Islet precursor cell (in vitro differentiated cells): ENCODE measurements at regions not wholly inside any gene's neighbourhood (a gene's known extent, or its start where the extent isn't known, plus 50 kb on each side); places are given as distances from the start of the nearest gene placed in this dataset.
"Not testable (repeated sequence)": the region's sequence is repeated elsewhere in the genome, so short reads cannot be mapped to it uniquely, and the experiment has no call there.

Source experiments
- DNase-seq: peaks from one replicate; pipeline ENCODE4 v3.0.0-alpha.2; 2018

DNA sequence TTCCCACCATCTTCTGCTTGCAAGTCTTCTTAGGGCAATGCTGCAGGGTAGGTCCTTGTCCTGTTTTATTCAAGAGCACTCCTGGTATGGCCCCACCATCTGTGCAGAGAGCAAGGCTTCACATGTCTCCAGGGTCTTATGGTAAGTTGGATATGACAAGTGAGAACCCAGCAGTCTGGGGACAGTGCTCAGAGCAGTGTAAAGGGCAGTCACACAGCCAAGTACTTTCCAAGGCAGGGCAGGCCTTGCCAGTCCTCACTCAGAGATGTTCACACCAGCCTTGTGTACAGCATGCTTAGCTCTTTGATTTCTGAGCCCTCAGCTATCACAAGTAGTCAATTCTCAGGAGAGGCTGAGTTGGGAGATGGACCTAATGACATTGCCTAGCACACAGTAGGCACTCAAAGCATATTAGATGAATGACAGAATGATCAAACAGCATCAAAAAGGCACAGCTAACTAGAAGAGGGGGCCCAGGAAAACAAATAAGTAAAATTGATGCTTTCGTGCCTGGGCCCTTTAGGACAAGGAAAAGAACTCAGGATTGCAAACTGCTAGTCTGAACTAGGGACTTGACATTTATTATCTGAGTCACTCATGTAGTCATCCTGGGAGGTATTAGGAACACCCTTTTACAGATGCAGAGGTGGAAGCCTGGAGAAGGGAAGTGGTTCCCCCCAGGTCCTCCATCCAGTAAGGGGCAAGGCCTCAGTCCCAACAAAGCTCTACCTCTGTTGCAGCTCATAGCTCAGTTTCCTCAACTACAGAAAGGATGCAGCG lies 86.7 kb upstream of the CTAGE1 start:
- DNase-seq, result no peak

DNA sequence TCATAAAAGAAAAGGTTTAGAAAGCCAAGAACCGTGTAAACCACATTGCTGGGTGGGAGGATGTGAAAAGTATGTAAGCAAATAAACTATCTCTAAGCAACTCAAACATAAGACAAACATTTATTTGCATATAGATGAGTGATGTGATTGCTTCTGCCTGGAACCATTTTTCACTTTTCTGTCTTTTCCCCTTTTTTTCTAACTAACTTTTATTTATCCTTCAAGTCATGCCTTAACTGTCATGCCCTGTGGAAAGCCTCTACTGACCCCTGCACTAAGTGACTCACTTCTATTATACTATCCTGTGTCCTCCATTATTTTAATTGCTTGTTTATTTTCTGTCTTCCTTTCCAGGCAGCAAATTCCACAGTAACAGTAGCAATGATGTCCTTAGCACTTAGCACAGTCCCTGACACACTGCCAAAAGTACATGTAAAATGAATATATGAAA lies 87.5 kb upstream of the CTAGE1 start:
- no peak for DNase-seq

DNA sequence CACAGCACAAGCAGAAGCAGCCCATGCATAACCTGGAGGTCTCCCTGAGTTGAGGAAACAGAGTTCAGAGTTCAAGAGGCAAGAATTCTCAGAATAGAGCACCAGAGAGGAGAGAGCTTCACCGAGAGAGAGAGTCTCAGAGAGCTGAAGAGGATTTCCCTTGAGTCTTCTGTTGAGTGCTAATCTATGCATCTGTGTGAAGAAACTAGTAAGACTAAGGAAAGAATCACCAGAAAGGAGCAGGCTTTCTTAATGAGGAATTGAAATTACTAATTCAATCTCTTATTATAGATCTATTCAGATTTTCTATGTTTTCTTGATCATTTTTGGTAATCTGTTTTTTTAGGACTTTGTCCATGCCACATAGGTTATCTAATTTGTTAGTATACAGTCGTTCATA lies 89.3 kb upstream of the CTAGE1 start:
- DNase-seq, result no peak

DNA sequence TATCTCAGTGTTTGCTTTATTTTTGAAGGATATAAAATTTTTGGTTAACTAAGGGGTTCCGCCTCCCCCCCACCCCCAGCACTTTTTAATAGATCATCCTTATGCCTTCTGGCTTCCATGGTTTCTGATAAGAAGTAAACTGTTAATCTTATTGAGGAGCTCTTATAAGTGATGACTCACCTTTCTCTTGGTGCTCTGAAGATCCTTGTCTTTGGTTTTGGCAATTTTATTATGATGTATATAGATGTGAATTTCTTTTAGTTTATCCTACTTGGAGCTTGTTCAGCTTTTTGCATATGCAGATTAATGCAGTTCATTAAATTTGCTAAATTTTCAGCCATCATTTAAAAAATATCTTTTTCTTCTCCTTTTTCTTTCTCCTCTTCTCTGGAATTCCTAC lies 91.7 kb upstream of the CTAGE1 start:
- DNase-seq, result no peak

DNA sequence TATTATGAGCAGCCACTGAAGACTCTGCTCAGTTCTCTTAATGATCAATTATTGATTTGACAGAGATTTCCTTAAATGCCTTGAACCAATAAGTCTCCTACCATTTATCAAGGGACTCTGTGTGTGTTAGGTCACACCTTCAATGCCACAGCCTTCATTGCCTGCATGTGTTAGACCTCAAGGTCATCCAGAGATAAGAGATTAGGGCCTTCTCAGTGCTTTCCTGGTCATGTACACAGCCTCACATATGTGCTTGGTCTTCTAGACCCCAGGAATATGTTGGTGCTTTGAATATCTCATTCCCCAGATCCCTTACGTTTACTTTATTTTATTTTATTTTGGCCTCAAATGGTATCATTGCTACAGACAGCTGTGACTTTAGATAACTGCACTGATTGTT lies 93.0 kb upstream of the CTAGE1 start:
- DNase-seq, result no peak

DNA sequence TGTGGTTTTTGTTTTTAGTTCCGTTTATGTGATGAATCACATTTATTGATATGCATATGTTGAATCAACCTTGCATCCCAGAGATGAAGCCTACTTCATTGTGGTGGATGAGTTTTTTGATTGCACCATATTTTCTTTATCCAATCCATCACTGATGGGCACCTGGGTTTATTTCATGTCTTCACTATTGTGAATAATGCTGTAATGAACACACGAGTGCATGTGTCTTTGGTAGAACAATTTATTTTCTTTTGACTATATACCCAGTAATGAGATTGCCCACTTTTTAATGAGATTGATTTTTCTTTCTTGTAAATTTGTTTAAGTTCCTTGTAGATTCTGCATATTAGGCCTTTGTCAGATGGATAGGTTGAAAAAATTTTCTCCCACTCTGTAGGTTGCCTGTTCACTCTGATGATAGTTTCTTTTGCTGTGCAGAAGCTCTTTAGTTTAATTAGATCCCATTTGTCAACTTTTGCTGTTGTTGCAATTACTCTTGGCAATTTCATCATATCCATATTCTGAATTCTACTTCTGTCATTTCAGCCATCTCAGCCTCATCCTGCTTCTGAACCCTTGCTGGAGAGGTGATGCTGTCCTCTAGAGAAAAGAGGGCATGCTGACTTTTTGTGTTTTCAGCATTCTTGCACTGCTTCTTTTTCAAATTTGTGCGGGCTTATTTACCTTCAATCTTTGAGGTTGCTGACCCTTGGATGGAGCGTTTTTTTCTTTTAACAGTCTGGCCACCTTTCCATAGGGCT lies 96.2 kb upstream of the CTAGE1 start:
- DNase-seq, result no peak

DNA sequence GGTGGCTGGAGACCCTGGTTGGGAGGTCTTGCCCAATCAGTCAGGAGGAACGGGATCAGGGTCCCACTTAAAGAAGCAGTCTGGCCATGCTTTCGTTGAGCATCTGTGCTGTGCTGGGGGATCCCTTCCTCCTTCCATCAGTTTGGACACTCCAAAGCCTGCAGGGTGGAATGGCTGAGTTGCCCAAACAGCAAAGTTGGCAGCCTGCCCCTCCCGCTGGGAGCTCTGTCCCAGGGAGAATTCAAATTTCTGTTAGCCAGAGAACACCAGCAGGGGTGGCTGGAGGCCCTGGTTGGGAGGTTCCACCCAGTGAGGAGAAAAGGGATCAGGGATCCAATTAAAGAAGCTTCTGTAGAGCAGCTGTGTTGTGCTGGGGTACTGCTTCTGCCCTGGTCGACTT lies 96.9 kb upstream of the CTAGE1 start:
- DNase-seq, result no peak

DNA sequence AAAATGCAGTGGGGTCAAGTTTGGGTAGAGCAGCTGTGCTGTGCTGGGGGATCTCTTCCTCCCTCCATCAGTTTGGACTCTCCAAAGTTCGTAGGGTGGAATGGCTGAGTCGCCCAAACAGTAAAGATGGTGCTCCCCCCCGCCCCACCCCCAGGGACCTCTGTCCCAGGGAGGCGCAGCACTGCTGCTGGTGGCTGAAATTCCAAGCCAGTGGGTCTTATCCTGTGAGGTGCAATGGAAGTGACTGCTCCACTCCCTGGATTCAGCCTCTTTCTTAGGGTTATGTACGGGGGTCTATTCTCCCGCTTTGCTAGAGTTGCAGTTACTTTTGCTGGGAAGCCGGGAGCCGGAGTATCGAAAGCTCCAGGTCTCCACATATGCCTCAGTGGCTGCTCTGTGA lies 97.5 kb upstream of the CTAGE1 start:
- DNase-seq, result no peak

DNA sequence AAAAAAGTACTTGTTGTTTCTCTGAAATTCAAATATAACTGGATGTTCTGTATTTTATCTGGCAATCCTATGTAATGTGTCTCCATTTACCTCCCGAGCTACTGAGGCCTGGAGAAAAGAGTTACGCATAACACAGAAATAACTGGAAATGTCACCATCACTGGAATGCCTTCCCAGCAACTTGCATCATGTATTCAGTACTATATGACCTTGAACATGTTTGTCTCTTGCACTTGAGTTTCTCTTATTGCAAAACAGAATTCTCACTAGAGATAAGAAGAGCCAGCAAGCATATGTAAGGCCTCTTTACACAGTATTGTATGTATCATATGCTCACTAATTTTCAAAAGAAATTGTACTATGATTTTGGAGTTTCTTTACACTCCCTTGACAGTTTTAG lies 99.6 kb upstream of the CTAGE1 start:
- DNase-seq, result no peak

DNA sequence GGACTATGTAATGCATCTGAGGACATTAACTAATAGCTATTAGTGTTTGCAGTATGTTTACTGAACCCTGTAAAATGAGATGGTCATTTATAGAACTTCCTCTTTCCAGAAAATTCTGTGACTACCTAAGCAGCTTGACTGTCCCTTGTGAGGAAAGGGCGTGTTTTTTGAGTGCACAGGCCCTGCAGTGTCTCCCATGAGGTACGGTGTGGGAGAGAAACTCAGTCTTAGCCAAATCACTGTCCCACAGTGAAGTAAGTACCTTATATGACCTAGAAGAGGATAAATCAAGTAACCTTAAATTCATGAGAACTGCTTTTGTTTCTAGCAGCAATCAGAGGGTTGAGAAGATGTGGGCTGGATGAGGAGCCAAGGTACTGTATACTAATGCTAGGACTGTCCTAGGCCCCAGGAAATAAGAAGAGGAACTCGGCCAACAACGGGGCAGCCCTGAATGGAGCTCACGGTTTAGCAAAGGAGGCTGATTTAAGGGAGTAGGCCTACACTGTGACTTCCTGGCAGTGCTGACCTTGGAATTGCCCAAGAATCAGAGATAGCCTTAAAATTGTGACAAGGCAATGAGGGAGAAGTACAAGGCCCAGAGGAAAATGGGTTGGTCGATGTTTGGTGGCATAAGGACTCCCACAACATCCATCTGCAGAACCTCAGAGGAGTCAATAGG lies 103.5 kb upstream of the CTAGE1 start:
- DNase-seq, result no peak

DNA sequence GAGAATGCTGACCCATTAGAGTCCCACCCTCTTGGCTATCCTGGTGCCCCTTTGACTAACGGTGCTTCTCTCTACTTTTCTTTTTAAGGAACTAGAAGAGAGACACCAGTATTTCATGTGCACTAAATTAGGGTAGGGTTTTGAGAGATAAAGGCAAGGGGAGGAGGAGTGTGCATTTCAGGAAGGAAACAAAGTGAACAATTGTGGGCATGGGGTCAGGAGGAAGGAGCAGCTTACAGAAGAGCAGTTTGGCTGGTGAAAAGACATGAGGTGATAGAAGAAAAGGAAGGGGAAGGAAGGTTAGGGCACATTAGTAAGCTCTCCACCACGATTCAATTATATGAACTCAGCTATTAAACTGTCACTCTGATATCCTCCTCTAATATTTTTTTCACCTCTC lies 105.8 kb upstream of the CTAGE1 start:
- DNase-seq, result no peak

DNA sequence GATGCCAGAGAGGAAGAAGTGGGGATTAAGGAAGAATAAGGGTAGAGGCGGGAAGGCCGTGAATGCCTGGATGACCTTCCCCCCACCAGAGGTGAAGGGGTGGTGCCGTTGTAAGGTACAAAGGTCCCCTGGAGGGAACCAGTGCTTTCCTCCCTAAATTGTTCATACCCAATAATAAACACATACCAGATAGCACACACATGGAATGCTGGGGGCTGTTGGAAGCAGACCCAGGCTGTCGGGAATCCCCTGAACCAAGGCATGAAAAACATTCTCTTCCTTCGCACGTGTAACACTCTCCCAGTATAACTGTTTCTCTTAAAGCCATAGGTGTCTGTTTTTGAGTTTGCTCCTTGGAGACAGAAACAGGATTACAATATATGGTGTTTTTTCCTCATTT lies 107.1 kb upstream of the CTAGE1 start:
- no peak for DNase-seq

DNA sequence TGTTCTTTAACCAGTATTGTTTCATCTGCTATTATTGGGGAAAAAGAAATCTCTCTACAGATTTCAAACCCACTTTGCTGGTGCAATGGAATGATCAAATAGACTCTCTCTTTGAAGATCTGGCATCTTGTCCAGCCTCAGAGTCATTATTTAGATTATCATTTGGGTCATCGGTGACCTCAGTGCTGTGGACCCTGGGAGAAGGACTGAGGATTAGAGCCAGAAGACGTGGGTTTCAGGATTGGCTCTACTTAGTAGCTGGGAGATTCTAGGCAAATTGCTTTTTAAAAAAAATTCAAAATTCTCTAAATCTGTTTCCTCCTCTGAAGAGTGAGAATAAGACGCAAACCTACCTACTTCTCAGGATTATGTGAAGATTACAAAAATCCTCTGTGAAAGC lies 107.6 kb upstream of the CTAGE1 start:
- DNase-seq, result no peak

DNA sequence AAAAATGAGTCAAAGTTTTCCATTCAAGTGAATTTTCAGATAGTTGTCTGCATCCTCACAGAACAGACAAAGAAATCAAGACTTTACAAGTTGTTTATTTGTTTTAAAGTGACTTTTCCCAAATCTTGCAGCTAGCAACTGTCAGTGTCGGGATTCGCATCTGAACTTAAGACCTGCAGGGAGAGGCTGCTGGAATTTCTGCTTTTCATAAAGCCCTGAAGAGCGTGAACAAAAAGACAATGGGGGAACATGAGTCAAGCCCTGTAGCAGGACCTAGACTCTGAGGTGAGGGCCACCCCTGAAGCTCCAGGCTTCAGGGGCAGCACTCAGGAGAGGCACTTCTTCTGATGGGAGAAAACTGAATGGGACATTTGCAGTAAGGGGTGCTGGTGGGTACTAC lies 108.2 kb upstream of the CTAGE1 start:
- DNase-seq, result no peak

DNA sequence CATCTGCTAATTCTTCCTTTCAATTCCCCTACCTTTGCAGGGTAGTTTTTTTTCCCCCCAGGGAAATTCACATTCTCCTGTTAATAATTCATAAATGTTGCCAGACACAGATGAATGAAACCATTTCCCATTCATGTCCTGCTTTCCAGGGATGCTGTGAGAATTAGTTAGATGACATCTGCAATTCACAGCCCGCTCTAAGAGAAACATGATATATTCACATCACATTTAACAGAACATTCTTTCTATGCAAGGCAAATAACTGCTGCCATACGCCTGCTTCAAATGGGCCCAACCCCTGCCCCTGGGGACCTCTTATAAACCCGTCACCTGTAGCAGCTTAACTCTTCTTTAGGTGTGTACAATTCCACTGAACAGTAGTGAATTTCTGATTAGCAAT lies 110.6 kb upstream of the CTAGE1 start:
- DNase-seq, result no peak

DNA sequence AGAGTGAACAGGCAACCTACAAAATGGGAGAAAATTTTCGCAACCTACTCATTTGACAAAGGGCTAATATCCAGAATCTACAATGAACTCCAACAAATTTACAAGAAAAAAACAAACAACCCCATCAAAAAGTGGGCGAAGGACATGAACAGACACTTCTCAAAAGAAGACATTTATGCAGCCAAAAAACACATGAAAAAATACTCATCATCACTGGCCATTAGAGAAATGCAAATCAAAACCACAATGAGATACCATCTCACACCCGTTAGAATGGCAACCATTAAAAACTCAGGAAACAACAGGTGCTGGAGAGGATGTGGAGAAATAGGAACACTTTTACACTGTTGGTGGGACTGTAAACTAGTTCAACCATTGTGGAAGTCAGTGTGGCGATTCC lies 117.0 kb upstream of the CTAGE1 start:
- not testable (repeated sequence) for DNase-seq

DNA sequence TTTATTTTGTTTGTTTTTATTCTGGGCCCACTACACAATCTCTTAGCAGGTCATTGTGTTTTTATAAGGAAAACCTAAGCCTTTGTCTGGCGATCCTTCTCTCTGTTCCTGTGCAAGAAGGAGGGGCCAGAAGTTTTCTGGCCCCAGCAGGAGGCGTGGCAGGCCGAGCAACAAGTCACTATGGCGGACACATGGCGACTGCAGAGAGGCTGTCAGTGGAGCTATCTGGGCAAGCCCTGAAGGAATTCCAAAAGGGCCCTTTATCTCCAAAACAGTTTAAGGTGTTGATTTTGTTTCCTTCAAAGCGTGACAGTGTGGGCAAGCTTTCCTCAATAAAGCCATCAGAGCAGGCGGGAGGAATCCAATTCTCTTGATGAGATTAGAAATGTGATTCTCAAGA lies 118.8 kb upstream of the CTAGE1 start:
- DNase-seq, result no peak

DNA sequence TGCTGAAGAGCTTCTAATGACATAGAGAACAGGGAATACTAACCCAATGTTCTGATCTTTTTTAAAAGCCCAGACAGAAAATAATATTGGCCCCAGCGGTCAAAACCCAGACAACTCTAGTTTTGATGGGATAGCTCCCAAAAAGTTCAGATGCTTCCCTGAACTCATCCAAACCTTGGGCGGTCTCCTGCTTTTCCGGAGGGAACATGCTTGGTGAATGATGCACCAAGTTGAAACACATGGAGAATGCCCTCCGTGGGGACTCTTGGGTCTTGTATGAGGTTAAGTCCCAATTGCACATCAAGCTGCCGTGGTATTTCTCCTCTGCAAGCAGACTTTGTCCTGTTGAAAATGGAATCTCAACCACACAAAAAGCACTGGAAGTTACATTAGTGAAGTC lies 120.7 kb upstream of the CTAGE1 start:
- DNase-seq, result no peak

DNA sequence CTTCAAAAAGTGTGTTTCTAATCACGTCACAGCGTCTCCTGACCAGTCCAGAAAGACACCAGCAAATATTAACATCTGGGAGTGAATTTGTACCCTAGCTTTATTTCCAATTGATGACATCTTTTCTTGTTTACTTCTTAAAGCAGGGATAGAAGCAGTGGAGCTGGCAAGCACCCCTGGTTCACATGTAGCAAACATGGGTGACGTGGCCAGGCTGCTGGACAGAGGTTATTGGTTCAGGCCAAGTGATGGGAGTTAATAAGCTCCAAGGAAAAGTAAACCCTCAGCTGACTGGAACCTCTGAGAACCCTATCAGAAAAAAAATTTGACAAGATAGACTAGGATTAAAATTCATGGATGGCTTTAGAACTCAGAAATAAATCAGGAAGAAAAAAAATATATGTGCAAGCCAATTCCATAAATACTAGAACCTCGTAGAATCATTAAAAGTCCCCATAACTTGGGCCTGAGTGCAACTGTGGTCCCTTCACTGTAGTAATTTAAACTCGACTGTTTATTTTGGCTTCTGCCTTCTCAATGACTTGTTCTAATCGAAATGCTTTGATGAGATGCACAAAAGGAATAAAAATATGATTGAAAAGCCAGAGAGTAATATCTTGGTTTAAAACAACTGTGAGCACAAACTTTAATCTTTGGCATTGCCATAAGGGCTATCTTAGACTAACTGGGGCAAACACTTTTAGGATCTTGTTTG lies 121.5 kb upstream of the CTAGE1 start:
- no peak for DNase-seq

DNA sequence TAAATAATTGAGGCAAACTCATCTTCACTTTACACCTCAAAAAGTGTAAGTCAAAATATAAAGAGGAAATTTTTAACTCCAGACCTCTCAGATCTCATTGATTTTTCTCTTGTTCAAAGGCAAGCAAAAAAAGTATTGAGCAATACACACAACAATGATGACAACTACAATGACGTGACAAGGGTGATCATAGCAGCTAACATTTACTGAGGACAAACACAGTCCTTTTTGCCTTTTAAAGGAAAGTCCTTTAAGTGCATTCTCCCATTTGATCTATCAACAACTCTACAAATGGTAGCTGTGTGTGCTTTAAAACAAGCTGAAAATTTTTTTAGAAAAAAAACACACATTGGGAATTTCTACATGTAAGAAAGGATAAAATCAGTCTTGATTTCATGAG lies 123.5 kb upstream of the CTAGE1 start:
- DNase-seq, result no peak

DNA sequence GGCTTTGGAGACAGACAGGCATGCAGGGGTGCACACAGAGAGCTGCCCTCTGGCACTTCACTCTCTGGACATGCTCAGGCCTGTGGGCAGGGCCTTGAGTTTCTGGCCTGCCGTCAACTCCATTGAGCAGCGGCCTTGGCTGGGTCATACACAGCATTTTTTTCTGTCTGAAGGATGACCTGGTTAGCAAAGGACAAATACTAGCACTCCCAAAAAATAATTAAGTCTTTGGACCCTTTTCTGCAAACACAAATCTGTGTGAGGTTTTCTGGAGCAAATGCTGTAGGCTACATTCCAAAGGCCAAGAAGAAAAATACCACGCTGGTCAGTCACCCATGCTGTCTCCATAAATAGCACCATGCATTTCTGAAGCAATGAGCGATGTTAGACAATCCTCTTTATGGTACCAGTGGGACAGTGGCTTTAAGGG lies 124.7 kb upstream of the CTAGE1 start:
- no peak for DNase-seq

DNA sequence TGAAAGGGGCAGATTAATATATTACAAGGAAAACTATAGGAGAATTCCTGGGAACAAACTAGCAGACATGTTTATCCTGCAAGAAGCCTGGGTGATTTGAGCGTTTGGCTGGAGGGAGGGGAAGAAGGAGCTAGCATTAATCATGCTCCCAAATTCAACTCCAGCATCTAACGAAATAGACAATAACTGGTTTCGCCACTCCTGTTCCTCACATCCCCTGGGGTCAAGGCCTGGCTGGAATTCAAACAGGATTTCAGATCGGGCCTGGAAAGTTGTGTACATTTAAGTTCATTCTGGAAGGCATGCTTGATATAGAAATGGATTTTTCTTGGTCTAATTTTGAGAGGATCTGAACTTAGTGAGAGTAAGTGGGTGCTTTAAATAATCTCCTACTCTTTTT lies 126.1 kb upstream of the CTAGE1 start:
- DNase-seq, result no peak

DNA sequence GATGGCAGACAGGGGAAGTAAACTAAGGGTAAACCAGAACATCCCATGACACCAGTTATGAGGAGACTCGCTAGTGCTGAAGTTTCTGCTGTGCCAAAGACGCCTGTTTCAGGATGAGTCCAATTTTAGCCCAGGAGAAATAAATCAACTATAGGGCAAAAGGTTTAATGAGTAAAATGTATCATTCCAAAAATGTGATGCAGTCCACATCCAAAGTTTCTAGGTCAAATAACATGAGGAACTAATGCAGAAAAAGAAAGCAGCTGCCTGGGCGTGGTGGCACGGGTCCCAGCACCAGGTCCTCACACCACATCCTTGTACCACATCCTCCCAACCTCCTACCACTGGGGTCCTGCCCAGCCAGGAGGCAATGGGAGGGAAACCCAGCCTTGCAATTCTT lies 126.9 kb upstream of the CTAGE1 start:
- DNase-seq, result no peak
